GM21367 (cell line): ENCODE measurements at regions not wholly inside any gene's neighbourhood (a gene's known extent, or its start where the extent isn't known, plus 50 kb on each side); places are given as distances from the start of the nearest gene placed in this dataset.

Experiments
- ATAC-seq: cut with Tn5 transposase; IDR thresholded peaks from one replicate; pipeline ENCODE4 v1.9.1; 2021; ENCODE audit not compliant: unreplicated experiment

GRCh38 chr5:73267766-73268435 lies 94.9 kb downstream of the TMEM174 start:
- no peak for ATAC-seq

GRCh38 chr5:73266925-73267765 lies 94.2 kb downstream of the TMEM174 start:
- ATAC-seq = no peak

- ATAC-seq = no peak
These were observed 93.3 kb downstream of the TMEM174 start for GRCh38 chr5:73266176-73266738.

GRCh38 chr5:73265641-73266040 lies 92.6 kb downstream of the TMEM174 start:
- no peak for ATAC-seq

- ATAC-seq = no peak
These were observed 91.6 kb downstream of the TMEM174 start for GRCh38 chr5:73264631-73265030.

- no peak for ATAC-seq
These were observed 90.2 kb downstream of the TMEM174 start for GRCh38 chr5:73263001-73263710.

GRCh38 chr5:73256862-73257261 lies 83.9 kb downstream of the TMEM174 start:
- ATAC-seq = no peak

- no peak for ATAC-seq
These were observed 83.5 kb downstream of the TMEM174 start for GRCh38 chr5:73256462-73256861.

GRCh38 chr5:73256012-73256411 lies 83.0 kb downstream of the TMEM174 start:
- no peak for ATAC-seq

- no peak for ATAC-seq
These were observed 81.6 kb downstream of the TMEM174 start for GRCh38 chr5:73254642-73255041.

GRCh38 chr5:73253047-73253660 lies 80.2 kb downstream of the TMEM174 start:
- no peak for ATAC-seq

- ATAC-seq = no peak
These were observed 77.7 kb downstream of the TMEM174 start for GRCh38 chr5:73250645-73251044.

- ATAC-seq = no peak
These were observed 69.7 kb downstream of the TMEM174 start for GRCh38 chr5:73242735-73243134.

GRCh38 chr5:73238873-73239272 lies 65.9 kb downstream of the TMEM174 start:
- no peak for ATAC-seq

- ATAC-seq = no peak
These were observed 63.6 kb downstream of the TMEM174 start for GRCh38 chr5:73236541-73237128.

- ATAC-seq = no peak
These were observed 61.2 kb downstream of the TMEM174 start for GRCh38 chr5:73234204-73234555.

- no peak for ATAC-seq
These were observed 60.6 kb downstream of the TMEM174 start for GRCh38 chr5:73233461-73234203.

GRCh38 chr5:73233053-73233460 lies 60.1 kb downstream of the TMEM174 start:
- ATAC-seq = no peak

- ATAC-seq = no peak
These were observed 59.5 kb downstream of the TMEM174 start for GRCh38 chr5:73232266-73233041.
